Naive thymus-derived CD4-positive, alpha-beta T cell (primary cell): ENCODE measurements at regions not wholly inside any gene's neighbourhood (a gene's known extent, or its start where the extent isn't known, plus 50 kb on each side); places are given as distances from the start of the nearest gene placed in this dataset.
A peak's percentile ranks its signal among the peaks of the same experiment; 100 is the strongest.
"Not testable (repeated sequence)": the region's sequence is repeated elsewhere in the genome, so short reads cannot be mapped to it uniquely, and the experiment has no call there.

Experiments
- ATAC-seq: fragments of 150-1000 bp; cut with Tn5 transposase; 2 replicates; pipeline ENCODE4 v1.10.0; 2021; ENCODE audit warnings: mild to moderate bottlenecking, moderate library complexity
- CTCF ChIA-PET: fragments of 350-600 bp; sonication (Branson Sonifier 250); formaldehyde crosslinking; loops from one replicate; lab custom pipeline; 2021; ENCODE audit warnings: antibody characterized with exemption; lab: Charles Lee
- POLR2A ChIA-PET: fragments of 350-600 bp; sonication (Branson Sonifier 250); formaldehyde crosslinking; loops from one replicate; lab custom pipeline; 2021; ENCODE audit warnings: antibody characterized with exemption, inconsistent platforms; lab: Charles Lee
- DNase-seq, 9 donors: peaks; one replicate each; pipeline versions ENCODE4 v3.0.0 to v3.0.0-alpha.2; 2020 to 2022; ENCODE audit warnings: mixed read lengths in 1 of 9
- H3K27ac ChIP-seq: one replicate; pipeline ENCODE4 v1.7.0; 2013; ENCODE audit warnings: mild to moderate bottlenecking, low read depth, low read length, moderate library complexity
- H3K27me3 ChIP-seq, 2 donors: one replicate each; pipeline ENCODE4 v1.7.0; 2013; ENCODE audit warnings: low read length in 2 of 2, mild to moderate bottlenecking in 2 of 2, moderate library complexity in 2 of 2; ENCODE audit not compliant: control insufficient read depth in 2 of 2, insufficient read depth in 2 of 2
- H3K36me3 ChIP-seq, 3 experiments: 1 replicate in 2 of 3; 2 replicates in 1 of 3; pipeline ENCODE4 v1.7.0; 2013; ENCODE audit warnings: low read length in 3 of 3, mild to moderate bottlenecking in 3 of 3, moderate library complexity in 1 of 3; ENCODE audit not compliant: insufficient read depth in 3 of 3, control insufficient read depth in 2 of 3
- H3K4me1 ChIP-seq, 2 donors: one replicate each; pipeline ENCODE4 v1.7.0; 2013; ENCODE audit warnings: low read length in 2 of 2, mild to moderate bottlenecking in 2 of 2, moderate library complexity in 1 of 2; ENCODE audit not compliant: control insufficient read depth in 2 of 2, insufficient read depth in 2 of 2
- H3K4me3 ChIP-seq: 2 replicates; pipeline ENCODE4 v1.7.0; 2013; ENCODE audit warnings: mild to moderate bottlenecking, low read length
- H3K9me3 ChIP-seq, 3 experiments: 1 replicate in 2 of 3; 2 replicates in 1 of 3; pipeline ENCODE4 v1.7.0; 2013; ENCODE audit warnings: low read length in 3 of 3; ENCODE audit not compliant: control insufficient read depth in 2 of 3
- H3K27ac Mint-ChIP-seq, 9 donors: one replicate each; pipeline ENCODE4 v1.8.0; 2020 to 2022; ENCODE audit warnings: mixed read lengths in 9 of 9, mild to moderate bottlenecking in 8 of 9, moderate library complexity in 5 of 9, inconsistent platforms in 2 of 9
- H3K27me3 Mint-ChIP-seq, 5 donors: one replicate each; pipeline ENCODE4 v1.8.0; 2021 to 2022; ENCODE audit warnings: mixed read lengths in 5 of 5, mild to moderate bottlenecking in 1 of 5
- H3K36me3 Mint-ChIP-seq, 5 donors: one replicate each; pipeline ENCODE4 v1.8.0; 2020 to 2022; ENCODE audit warnings: mixed read lengths in 5 of 5, mild to moderate bottlenecking in 3 of 5, inconsistent platforms in 1 of 5
- H3K4me1 Mint-ChIP-seq, 7 donors: one replicate each; pipeline ENCODE4 v1.8.0; 2020 to 2022; ENCODE audit warnings: mixed read lengths in 7 of 7, mild to moderate bottlenecking in 3 of 7, inconsistent platforms in 1 of 7
- H3K4me3 Mint-ChIP-seq, 10 donors: one replicate each; pipeline ENCODE4 v1.8.0; 2020 to 2022; ENCODE audit warnings: mild to moderate bottlenecking in 10 of 10, mixed read lengths in 10 of 10, moderate library complexity in 6 of 10, inconsistent platforms in 2 of 10
- H3K9me3 Mint-ChIP-seq, 11 donors: one replicate each; pipeline ENCODE4 v1.8.0; 2020 to 2022; ENCODE audit warnings: mixed read lengths in 11 of 11, mild to moderate bottlenecking in 4 of 11, inconsistent platforms in 1 of 11, moderate library complexity in 1 of 11
- intact Hi-C, 2 donors: fragments of 100-400 bp; cut with micrococcal nuclease; formaldehyde crosslinking; loops; one replicate each; pipeline ENCODE4 v1.15.1; 2023

DNA sequence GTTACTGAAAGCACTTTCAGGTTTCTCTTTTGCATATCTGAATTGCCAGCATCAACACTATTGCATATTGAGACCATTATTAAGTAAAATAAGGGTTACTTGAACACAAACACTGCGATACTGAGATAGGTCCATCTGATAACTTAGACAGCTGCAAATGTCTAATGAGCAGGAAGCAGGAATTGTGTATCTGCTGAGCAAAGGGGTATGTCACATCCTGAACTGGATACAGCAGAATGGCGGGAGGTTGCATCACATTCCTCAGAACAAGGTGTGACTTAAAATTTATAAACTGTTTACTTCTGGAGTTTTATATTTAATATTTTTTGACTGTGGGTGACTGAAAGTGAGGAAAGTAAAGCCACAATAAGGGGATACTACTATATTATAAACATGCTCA is 142.4 kb downstream of the POTEH start:
- CTCF ChIA-PET, H3K27ac ChIP-seq, H3K9me3 ChIP-seq, H3K4me1 Mint-ChIP-seq, H3K27me3 ChIP-seq, DNase-seq, H3K4me3 Mint-ChIP-seq, H3K27me3 Mint-ChIP-seq, H3K27ac Mint-ChIP-seq, ATAC-seq, POLR2A ChIA-PET, H3K9me3 Mint-ChIP-seq, H3K4me1 ChIP-seq, H3K36me3 Mint-ChIP-seq, intact Hi-C loops, H3K36me3 ChIP-seq, H3K4me3 ChIP-seq: not testable (repeated sequence)

DNA sequence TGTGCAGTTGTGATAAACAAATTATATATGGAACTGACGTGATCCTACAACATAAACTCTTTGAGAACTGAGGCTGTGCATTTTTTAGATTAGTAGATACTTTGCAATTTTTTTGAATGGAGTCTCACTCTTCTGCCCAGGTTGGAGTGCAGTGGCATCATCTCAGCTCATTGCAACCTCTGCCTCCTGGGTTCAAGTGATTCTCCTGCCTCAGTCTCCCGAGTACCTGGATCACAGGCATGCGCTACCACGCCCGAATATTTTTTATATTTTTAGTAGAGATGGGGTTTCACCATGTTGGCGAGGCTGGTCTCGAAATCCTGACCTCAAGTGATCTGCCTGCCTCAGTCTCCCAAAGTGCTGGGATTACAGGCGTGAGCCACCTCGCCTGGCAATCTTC is 145.9 kb downstream of the POTEH start:
- ATAC-seq, H3K4me1 ChIP-seq, DNase-seq, H3K36me3 Mint-ChIP-seq, H3K27ac ChIP-seq, H3K27me3 Mint-ChIP-seq, H3K9me3 Mint-ChIP-seq, H3K4me3 ChIP-seq, H3K36me3 ChIP-seq, H3K4me1 Mint-ChIP-seq, POLR2A ChIA-PET, intact Hi-C loops, H3K27ac Mint-ChIP-seq, CTCF ChIA-PET, H3K27me3 ChIP-seq, H3K4me3 Mint-ChIP-seq, H3K9me3 ChIP-seq: not testable (repeated sequence)

DNA sequence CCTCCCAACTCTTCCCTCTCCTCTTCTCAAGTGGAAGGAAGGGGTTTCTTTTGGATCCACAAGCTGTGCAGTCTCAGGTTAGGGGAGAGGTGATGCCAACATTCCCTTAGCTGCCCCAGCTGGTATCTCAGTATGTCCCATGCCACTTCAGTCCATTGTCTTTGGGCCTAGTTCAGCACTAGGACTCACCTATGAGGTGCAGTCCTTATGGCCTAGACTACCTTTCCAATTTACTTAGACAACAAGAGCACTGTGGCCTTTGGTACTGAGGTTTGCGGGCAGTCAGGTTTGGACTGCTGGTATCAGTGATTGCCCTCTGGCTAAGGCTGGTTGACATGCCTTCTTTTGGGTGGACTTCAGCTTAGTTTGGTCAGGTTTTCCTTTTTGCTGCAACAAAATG is 159.9 kb downstream of the POTEH start:
- CTCF ChIA-PET, H3K36me3 Mint-ChIP-seq, H3K27ac ChIP-seq, POLR2A ChIA-PET, H3K4me1 Mint-ChIP-seq, DNase-seq, intact Hi-C loops, H3K9me3 ChIP-seq, H3K4me1 ChIP-seq, H3K27me3 ChIP-seq, H3K4me3 ChIP-seq, H3K36me3 ChIP-seq, H3K27ac Mint-ChIP-seq, H3K4me3 Mint-ChIP-seq, H3K9me3 Mint-ChIP-seq, H3K27me3 Mint-ChIP-seq: not testable (repeated sequence)
- peak; percentile 16 for ATAC-seq

DNA sequence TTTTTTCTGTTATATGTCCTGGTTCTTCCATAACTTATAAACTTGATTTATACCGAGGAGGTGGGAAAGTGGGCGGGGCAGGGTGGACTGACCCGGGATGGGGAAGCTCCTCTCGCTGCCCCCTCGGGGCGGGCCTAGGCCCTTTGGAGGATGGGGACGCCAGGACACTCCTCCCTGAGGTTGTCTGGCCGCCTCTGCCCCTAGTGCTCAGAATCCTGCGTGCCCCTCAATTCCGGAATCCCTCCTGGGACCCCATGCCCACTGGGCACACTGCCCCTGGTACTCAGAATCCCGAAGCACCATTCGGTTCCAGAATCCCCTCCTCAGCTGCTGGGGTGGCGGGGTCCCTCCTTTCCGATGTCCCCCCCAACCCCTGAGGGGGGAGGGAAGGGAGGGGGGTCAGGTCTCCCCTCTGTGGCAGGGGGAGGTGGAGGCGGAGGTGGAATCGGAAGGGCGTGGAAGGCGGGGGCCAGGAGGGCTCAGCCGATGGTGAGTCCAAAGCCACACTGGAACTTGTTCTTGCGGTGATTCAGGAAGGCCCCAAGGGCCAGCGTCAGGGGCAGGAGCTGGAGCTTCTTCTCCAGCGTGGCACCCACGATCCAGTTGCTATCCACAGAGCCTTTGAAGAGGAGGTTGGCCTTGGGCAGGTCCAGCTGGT is 164.0 kb downstream of the POTEH start:
- H3K27ac ChIP-seq, H3K4me3 ChIP-seq, H3K36me3 Mint-ChIP-seq, H3K4me1 Mint-ChIP-seq, H3K9me3 ChIP-seq, H3K27me3 Mint-ChIP-seq, DNase-seq, H3K27me3 ChIP-seq, ATAC-seq, H3K4me3 Mint-ChIP-seq, H3K27ac Mint-ChIP-seq, intact Hi-C loops, CTCF ChIA-PET, H3K9me3 Mint-ChIP-seq, POLR2A ChIA-PET, H3K36me3 ChIP-seq, H3K4me1 ChIP-seq: not testable (repeated sequence)

DNA sequence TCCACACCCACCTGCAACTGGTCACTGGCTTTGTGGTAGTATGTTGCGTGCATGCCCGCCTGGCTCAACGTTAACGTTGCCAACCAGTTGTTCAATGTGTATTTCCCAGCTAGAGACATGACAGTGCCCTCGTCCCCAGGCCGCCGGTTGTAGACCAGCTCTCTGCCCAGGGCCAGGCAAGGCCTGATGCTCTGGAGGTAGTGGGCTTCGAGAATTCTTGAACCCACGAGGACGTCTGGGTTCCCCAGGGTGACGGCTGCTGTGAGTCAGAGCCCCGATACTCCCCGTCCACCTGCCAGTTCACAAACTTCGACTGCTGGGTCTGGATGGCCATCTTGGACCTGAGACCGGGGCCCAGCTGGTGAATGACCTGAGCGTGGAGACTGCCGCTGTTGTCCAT is 164.6 kb downstream of the POTEH start:
- H3K27me3 Mint-ChIP-seq, H3K27ac Mint-ChIP-seq, ATAC-seq, POLR2A ChIA-PET, H3K9me3 ChIP-seq, H3K36me3 Mint-ChIP-seq, H3K36me3 ChIP-seq, H3K27ac ChIP-seq, H3K4me3 ChIP-seq, intact Hi-C loops, H3K4me1 Mint-ChIP-seq, H3K4me1 ChIP-seq, H3K9me3 Mint-ChIP-seq, CTCF ChIA-PET, H3K27me3 ChIP-seq, H3K4me3 Mint-ChIP-seq: not testable (repeated sequence)
- peak in 1 of 9 donors; percentile 9 for DNase-seq

DNA sequence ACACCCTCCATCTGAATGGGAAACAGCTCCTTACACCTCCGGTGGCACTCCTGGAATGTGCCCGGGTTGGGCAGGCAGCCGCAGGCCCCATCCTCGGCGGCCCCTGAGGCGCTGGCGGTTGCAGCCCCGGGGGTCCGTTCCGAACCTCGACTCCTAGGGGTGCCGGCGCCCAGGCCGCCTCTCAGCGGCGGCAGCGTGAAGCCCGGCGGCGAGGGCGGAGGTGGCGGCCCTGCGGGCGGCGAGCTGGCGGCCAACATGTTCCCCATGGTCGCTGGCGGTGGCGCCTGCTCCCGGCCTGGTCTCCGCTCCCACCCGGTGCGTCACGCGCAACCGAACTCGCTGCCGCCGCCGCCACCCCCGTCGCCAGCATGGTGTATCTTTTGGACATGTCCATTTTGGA is 165.2 kb downstream of the POTEH start:
- H3K4me3 Mint-ChIP-seq, H3K9me3 Mint-ChIP-seq, H3K27me3 ChIP-seq, H3K27ac ChIP-seq, H3K4me1 Mint-ChIP-seq, H3K9me3 ChIP-seq, POLR2A ChIA-PET, H3K4me1 ChIP-seq, H3K36me3 ChIP-seq, ATAC-seq, H3K27me3 Mint-ChIP-seq, CTCF ChIA-PET, H3K36me3 Mint-ChIP-seq, H3K4me3 ChIP-seq, DNase-seq, intact Hi-C loops, H3K27ac Mint-ChIP-seq: not testable (repeated sequence)

DNA sequence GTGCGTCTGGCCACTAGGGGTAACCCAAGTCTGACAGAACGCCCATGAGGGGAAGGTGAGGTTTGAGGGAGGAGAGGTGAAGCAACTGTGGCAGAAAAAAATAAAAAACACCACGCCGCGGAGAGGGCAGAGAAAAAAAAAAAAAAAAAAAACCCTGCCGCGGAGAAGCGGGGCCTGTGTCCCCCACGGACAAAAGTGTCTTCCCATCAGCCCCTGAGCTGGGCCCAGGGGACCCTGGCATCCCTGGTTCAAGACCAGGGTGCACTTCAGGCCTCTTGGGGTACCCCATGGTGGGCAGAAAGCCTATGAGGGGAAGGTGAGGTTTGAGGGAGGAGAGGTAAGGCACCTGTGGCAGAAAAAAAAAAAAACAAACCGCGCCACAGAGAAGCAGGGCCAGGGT is 191.1 kb downstream of the POTEH start:
- H3K36me3 ChIP-seq, H3K27ac Mint-ChIP-seq, H3K4me3 ChIP-seq, H3K4me1 Mint-ChIP-seq, H3K27me3 Mint-ChIP-seq, H3K27ac ChIP-seq, ATAC-seq, intact Hi-C loops, H3K4me1 ChIP-seq, H3K27me3 ChIP-seq, DNase-seq, H3K36me3 Mint-ChIP-seq, CTCF ChIA-PET, H3K9me3 ChIP-seq, H3K9me3 Mint-ChIP-seq, POLR2A ChIA-PET, H3K4me3 Mint-ChIP-seq: not testable (repeated sequence)
